Keratinocyte (primary cell): ENCODE measurements at regions not wholly inside any gene's neighbourhood (a gene's known extent, or its start where the extent isn't known, plus 50 kb on each side); places are given as distances from the start of the nearest gene placed in this dataset.

Experiments used
- DNase-seq: peaks from one replicate; pipeline ENCODE4 v3.0.0-alpha.2; 2011; ENCODE audit warnings: low read depth, missing footprints, low spot score
- FAIRE-seq: peaks from 2 replicates; lab custom pipeline; 2011; peaks lifted over from hg19 to GRCh38; lab: Jason Lieb, UNC
- H2AFZ ChIP-seq: 2 replicates; pipeline ENCODE4 v1.6.0; 2012; ENCODE audit warnings: low read length, control low read depth, inconsistent platforms; ENCODE audit not compliant: control insufficient read depth
- H3K27ac ChIP-seq: 2 replicates; pipeline ENCODE4 v1.5.1; 2011; ENCODE audit warnings: low read length; ENCODE audit not compliant: control insufficient read depth, insufficient read depth
- H3K27me3 ChIP-seq: 3 replicates; pipeline ENCODE4 v1.6.0; 2011; ENCODE audit warnings: low read length; ENCODE audit not compliant: control insufficient read depth, insufficient read depth; ENCODE audit errors: extremely low read depth
- H3K36me3 ChIP-seq, 2 experiments: 2 replicates in 1 of 2; 3 replicates in 1 of 2; pipeline ENCODE4 v1.5.1; 2011; ENCODE audit warnings: low read length in 2 of 2, mild to moderate bottlenecking in 1 of 2; ENCODE audit not compliant: control insufficient read depth in 2 of 2, insufficient read depth in 2 of 2; ENCODE audit errors: extremely low read depth in 1 of 2
- H3K4me1 ChIP-seq: 3 replicates; pipeline ENCODE4 v1.5.1; 2011; ENCODE audit warnings: low read length; ENCODE audit not compliant: control insufficient read depth, insufficient read depth; ENCODE audit errors: extremely low read depth
- H3K4me2 ChIP-seq: 3 replicates; pipeline ENCODE4 v1.6.0; 2011; ENCODE audit warnings: low read depth, low read length; ENCODE audit not compliant: control insufficient read depth, insufficient read depth; ENCODE audit errors: extremely low read depth
- H3K4me3 ChIP-seq, 3 experiments: fragments of 200-600 bp in 1 of 3; sonication (generic) in 1 of 3; 2 replicates in 2 of 3; 3 replicates in 1 of 3; pipeline ENCODE4 v1.5.1; 2011 to 2016; ENCODE audit warnings: low read length in 3 of 3, mild to moderate bottlenecking in 3 of 3, control low read depth in 2 of 3, inconsistent platforms in 1 of 3, low read depth in 1 of 3, mixed read lengths in 1 of 3, mixed run types in 1 of 3, moderate library complexity in 1 of 3; ENCODE audit not compliant: control insufficient read depth in 2 of 3, insufficient read depth in 2 of 3; ENCODE audit errors: extremely low read depth in 1 of 3
- H3K79me2 ChIP-seq: 2 replicates; pipeline ENCODE4 v1.6.0; 2012; ENCODE audit warnings: low read length; ENCODE audit not compliant: control insufficient read depth, insufficient read depth
- H3K9ac ChIP-seq: 3 replicates; pipeline ENCODE4 v1.6.0; 2011; ENCODE audit warnings: low read length; ENCODE audit not compliant: control insufficient read depth, insufficient read depth; ENCODE audit errors: extremely low read depth
- H3K9me1 ChIP-seq: 3 replicates; pipeline ENCODE4 v1.6.0; 2011; ENCODE audit warnings: low read length; ENCODE audit not compliant: control insufficient read depth, insufficient read depth; ENCODE audit errors: extremely low read depth
- H3K9me3 ChIP-seq: 2 replicates; pipeline ENCODE4 v1.5.1; 2012; ENCODE audit warnings: low read depth, low read length; ENCODE audit not compliant: control insufficient read depth
- H4K20me1 ChIP-seq: 3 replicates; pipeline ENCODE4 v1.6.0; 2011; ENCODE audit warnings: low read length; ENCODE audit not compliant: control insufficient read depth, insufficient read depth; ENCODE audit errors: extremely low read depth
- CTCF ChIP-seq, 3 experiments: IDR thresholded peaks in 1 of 3; conservative IDR thresholded peaks in 1 of 3; optimal IDR thresholded peaks in 1 of 3; 2 replicates in 2 of 3; 3 replicates in 1 of 3; pipeline versions ENCODE3 to v1.5.1; 2011; ENCODE audit warnings: low read length in 3 of 3, mild to moderate bottlenecking in 3 of 3, moderate library complexity in 2 of 3, control low read depth in 1 of 3, inconsistent platforms in 1 of 3; ENCODE audit not compliant: insufficient read depth in 2 of 3; ENCODE audit errors: extremely low read depth in 1 of 3
- EZH2 ChIP-seq: IDR thresholded peaks from one replicate; pipeline ENCODE4 v1.6.1; 2012; ENCODE audit warnings: inconsistent platforms, mild to moderate bottlenecking, low read length, moderate library complexity
- dilution Hi-C: fragments of 300-500 bp; cut with MboI; formaldehyde crosslinking; loops from one replicate; pipeline ENCODE4 v1.7.0; 2020; ENCODE audit warnings: low sequenced_read_pairs; ENCODE audit not compliant: extremely low pct_ligation_motif_present

- no peak overlapping the region for H3K9ac ChIP-seq
- FAIRE-seq = no peak
- no peaks in the 10 kb centered on the region for H4K20me1 ChIP-seq
- no peaks in the 10 kb centered on the region for H3K9me3 ChIP-seq
- dilution Hi-C loops = no loop called here
- no peaks in the 10 kb centered on the region for H3K79me2 ChIP-seq
- H3K27me3 ChIP-seq = no peaks in the 10 kb centered on the region
- no peaks in the 10 kb centered on the region for H3K9me1 ChIP-seq
- TF ChIP-seq EZH2 (no peak), CTCF (optimal IDR thresholded peaks at IDR 0.05 in 1 of 3, IDR thresholded peaks at IDR 0.05 in 1 of 3, conservative IDR thresholded peaks at IDR 0.05 in 1 of 3; ENCODE audit: extremely low read depth in 1 of 3, insufficient read depth in 2 of 3, low read length in 3 of 3) (no peak)
- no peak overlapping the region for H3K4me2 ChIP-seq
- no peaks in the 10 kb centered on the region for H3K36me3 ChIP-seq
- no peak overlapping the region for H2AFZ ChIP-seq
- no peaks in the 10 kb centered on the region for H3K4me1 ChIP-seq
- H3K4me3 ChIP-seq = no peak overlapping the region
- no peak for DNase-seq
- no peak overlapping the region for H3K27ac ChIP-seq
Observed at GRCh38 chr2:122233372-122233771, 477.9 kb downstream of the TSN start.

- H3K9me3 ChIP-seq = no peaks in the 10 kb centered on the region
- H2AFZ ChIP-seq = no peak overlapping the region
- no peak overlapping the region for H3K9ac ChIP-seq
- no peaks in the 10 kb centered on the region for H3K36me3 ChIP-seq
- H3K4me2 ChIP-seq = no peak overlapping the region
- no peak overlapping the region for H3K27ac ChIP-seq
- TF ChIP-seq CTCF (optimal IDR thresholded peaks at IDR 0.05 in 1 of 3, IDR thresholded peaks at IDR 0.05 in 1 of 3, conservative IDR thresholded peaks at IDR 0.05 in 1 of 3; ENCODE audit: extremely low read depth in 1 of 3, insufficient read depth in 2 of 3, low read length in 3 of 3) = no peak
- no peak for TF ChIP-seq EZH2
- no peaks in the 10 kb centered on the region for H3K79me2 ChIP-seq
- no peaks in the 10 kb centered on the region for H4K20me1 ChIP-seq
- no peaks in the 10 kb centered on the region for H3K9me1 ChIP-seq
- dilution Hi-C loops = no loop called here
- no peaks in the 10 kb centered on the region for H3K27me3 ChIP-seq
- no peak overlapping the region for H3K4me3 ChIP-seq
- FAIRE-seq (no peak), DNase-seq (no peak)
- no peaks in the 10 kb centered on the region for H3K4me1 ChIP-seq
Observed at GRCh38 chr2:122236152-122236874, 480.9 kb downstream of the TSN start.
